ENCODE measurements at regions not wholly inside any gene's neighbourhood (a gene's known extent, or its start where the extent isn't known, plus 50 kb on each side); places are given as distances from the start of the nearest gene placed in this dataset.

DNA sequence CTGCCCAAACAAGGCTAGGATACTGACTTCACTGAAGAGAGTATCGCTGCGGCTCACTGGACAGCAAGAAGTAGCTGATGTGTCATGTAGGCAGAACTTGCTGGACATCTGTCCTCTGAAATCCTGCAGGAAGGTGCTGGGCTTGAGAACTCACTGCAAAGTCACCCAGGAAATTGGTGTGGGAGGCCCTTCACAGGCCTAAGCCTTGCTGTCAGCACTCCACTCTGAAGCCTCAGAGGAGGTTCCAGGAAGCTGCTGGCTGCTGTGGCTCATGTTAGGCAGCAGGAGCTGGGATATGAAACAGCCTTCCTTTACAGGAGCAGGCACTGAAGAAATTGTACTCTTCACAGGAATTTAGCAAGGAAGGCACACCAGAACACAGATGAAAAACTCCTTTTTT lies 88.3 kb upstream of the CCDC68 start:
- intact Hi-C loops (cut with micrococcal nuclease): no loop called here
- DNase-seq (ENCODE audit: low read depth, low spot score) (no peak), ATAC-seq (no peak)
- Histone ChIP-seq H4K20me1 (ENCODE audit: insufficient read depth) (no peaks in the 10 kb centered on the region), H2AFZ (ENCODE audit: low read depth, low read length, poor library complexity, severe bottlenecking) (no peak overlapping the region), H3K9me3 (ENCODE audit: control insufficient read depth in 1 of 2, insufficient read depth in 1 of 2, low read depth in 1 of 2, low read length in 2 of 2) (no peaks in the 10 kb centered on the region), H3K9ac (ENCODE audit: low read length) (no peak overlapping the region), H3K4me1 (ENCODE audit: control insufficient read depth in 1 of 2, insufficient read depth in 2 of 2, low read length in 2 of 2) (peaks cover 0 to 10% of the 10 kb centered on the region in 2 experiments; a peak in 2 of 4 replicates), H3K9me2 (ENCODE audit: insufficient read depth) (no peaks in the 10 kb centered on the region), H3K27ac (ENCODE audit: low read depth, low read length) (no peak overlapping the region), H3K4me3 (replicated peaks in 1 of 2; ENCODE audit: low read depth in 1 of 2, low read length in 2 of 2) (no peak overlapping the region), H3K27me3 (ENCODE audit: insufficient read depth, low read length) (no peaks in the 10 kb centered on the region), H3K4me2 (ENCODE audit: low read length) (no peak overlapping the region), H3K36me3 (ENCODE audit: control insufficient read depth in 1 of 2, insufficient read depth in 2 of 2, low read length in 2 of 2) (no peaks in the 10 kb centered on the region), H3K79me2 (ENCODE audit: insufficient read depth, low read length) (no peaks in the 10 kb centered on the region)
- ChIA-PET CTCF (no interaction called here), RAD21 (ENCODE audit: low non-redundant PET in 1 of 2, low total read pairs in 2 of 2, uncharacterized antibody in 2 of 2, unreplicated experiment in 2 of 2) (no interaction called here), POLR2A (no interaction called here)
- no TSS peak for BruUV-seq (replicated peaks)
- TF ChIP-seq, protein P1, sequence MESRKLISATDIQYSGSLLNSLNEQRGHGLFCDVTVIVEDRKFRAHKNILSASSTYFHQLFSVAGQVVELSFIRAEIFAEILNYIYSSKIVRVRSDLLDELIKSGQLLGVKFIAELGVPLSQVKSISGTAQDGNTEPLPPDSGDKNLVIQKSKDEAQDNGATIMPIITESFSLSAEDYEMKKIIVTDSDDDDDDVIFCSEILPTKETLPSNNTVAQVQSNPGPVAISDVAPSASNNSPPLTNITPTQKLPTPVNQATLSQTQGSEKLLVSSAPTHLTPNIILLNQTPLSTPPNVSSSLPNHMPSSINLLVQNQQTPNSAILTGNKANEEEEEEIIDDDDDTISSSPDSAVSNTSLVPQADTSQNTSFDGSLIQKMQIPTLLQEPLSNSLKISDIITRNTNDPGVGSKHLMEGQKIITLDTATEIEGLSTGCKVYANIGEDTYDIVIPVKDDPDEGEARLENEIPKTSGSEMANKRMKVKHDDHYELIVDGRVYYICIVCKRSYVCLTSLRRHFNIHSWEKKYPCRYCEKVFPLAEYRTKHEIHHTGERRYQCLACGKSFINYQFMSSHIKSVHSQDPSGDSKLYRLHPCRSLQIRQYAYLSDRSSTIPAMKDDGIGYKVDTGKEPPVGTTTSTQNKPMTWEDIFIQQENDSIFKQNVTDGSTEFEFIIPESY (IDR thresholded peaks at IDR 0.05; ENCODE audit: extremely low read depth, insufficient replicate concordance, low read length): no peak
- TF ChIP-seq SIN3A (IDR thresholded peaks at IDR 0.05; ENCODE audit: low read depth): no peak
- TF ChIP-seq ZNF274 (IDR thresholded peaks at IDR 0.05; ENCODE audit: low read depth, low read length): no peak
- no peak for TF ChIP-seq YY1 (IDR thresholded peaks at IDR 0.05; ENCODE audit: extremely low read depth, insufficient replicate concordance, low read depth, low read length)
- TF ChIP-seq SP1 (IDR thresholded peaks at IDR 0.05; ENCODE audit: low read depth): no peak
- no peak for TF ChIP-seq EGR1 (IDR thresholded peaks at IDR 0.05; ENCODE audit: low read depth)
- TF ChIP-seq JUND (IDR thresholded peaks at IDR 0.05): no peak
- TF ChIP-seq POLR2A (IDR thresholded peaks at IDR 0.05; ENCODE audit: borderline replicate concordance, extremely low read depth, insufficient read depth, insufficient read length): no peak
- no peak for TF ChIP-seq ZFX (IDR thresholded peaks at IDR 0.05)
- no peak for TF ChIP-seq ELF1 (IDR thresholded peaks at IDR 0.05; ENCODE audit: borderline replicate concordance, low read depth)
- no peak for TF ChIP-seq EZH2 (IDR thresholded peaks at IDR 0.05)
- TF ChIP-seq, protein P2, sequence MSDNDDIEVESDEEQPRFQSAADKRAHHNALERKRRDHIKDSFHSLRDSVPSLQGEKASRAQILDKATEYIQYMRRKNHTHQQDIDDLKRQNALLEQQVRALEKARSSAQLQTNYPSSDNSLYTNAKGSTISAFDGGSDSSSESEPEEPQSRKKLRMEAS (IDR thresholded peaks at IDR 0.05): no peak
- no peak for TF ChIP-seq ATF3 (IDR thresholded peaks at IDR 0.05)
- no peak for TF ChIP-seq CEBPB (IDR thresholded peaks at IDR 0.05; ENCODE audit: low read depth)
- no peak for TF ChIP-seq REST (IDR thresholded peaks at IDR 0.05; ENCODE audit: low read depth)
- no peak for TF ChIP-seq EZH2phosphoT487 (IDR thresholded peaks at IDR 0.05; ENCODE audit: borderline replicate concordance)

All from HCT116 (cell line).